Raji (cell line): ENCODE measurements at regions not wholly inside any gene's neighbourhood (a gene's known extent, or its start where the extent isn't known, plus 50 kb on each side); places are given as distances from the start of the nearest gene placed in this dataset.

Experiments used
- POLR2A ChIP-seq: IDR thresholded peaks from 2 replicates; pipeline ENCODE4 v1.6.1; 2011; ENCODE audit warnings: low read depth, low read length, control low read depth; ENCODE audit not compliant: insufficient read depth

DNA sequence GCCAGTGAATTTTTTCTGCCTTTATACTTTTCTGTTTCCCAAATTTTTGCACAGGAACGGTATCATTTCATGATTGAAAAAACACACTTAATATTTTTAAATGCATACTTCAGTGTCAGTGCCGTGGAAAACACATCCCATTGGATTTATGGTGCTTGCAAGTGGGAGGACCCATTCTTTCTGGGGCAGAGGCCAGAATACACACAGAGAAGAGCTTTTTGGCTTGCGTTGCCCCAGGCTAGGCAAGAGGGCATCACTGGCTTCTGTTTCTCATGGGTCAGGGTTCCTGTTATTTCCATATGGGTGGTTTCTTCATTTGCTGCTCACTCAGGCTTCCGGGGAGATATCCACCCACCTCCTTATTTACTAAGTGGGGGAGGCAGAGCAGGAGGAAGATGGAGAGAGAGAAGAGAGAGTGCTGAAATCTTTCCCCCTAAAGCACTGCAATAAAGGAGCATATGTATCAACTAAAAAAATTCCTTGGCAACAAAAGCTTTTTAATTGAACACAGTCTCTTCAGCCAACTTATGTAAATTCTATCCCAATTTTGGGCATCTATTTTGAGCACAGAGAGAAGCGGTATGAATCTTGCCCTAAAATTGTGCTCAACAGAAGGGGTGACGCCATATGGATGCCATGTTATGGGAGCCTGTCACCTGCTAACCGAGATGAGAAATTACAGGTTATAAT lies 66.0 kb upstream of the KIRREL3 start:
- TF ChIP-seq POLR2A: no peak

DNA sequence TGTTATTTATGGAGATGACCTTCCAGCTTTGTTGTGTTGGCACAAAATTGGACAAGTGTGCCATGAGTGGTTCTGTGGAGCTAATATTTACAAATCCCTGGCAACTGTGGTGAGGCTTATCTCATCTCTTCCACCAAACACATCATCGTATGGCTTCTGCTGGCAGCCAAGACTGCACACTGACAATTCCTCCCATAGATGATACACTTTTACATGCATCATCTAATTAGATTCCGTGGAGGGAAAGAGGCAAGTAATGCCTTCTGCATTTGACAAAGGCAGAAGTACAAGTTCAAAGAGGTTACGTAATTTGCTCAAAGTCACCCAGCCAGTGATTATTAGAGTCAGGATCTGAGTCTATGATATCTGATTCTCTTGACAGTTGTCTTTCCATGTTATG lies 62.7 kb upstream of the KIRREL3 start:
- TF ChIP-seq POLR2A: no peak

DNA sequence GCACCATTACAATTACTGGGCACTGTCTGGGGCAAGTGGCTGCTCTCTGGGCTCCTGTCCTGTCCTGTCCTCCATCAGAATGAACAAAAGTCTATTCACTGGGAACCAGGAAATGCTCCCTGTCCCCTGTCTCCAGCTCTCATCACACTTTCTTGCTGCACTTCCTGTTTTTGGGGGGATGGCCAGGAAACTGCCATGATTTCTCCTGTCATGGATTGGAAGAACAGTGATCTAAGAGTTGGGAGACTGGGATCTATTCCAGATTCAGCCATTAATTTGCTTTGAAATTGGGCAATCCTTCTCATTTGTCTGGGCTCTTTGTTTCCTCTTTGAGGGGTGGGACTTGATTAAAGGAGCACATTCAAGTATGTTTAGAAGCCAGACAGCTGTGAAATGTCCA lies 61.4 kb upstream of the KIRREL3 start:
- no peak for TF ChIP-seq POLR2A

DNA sequence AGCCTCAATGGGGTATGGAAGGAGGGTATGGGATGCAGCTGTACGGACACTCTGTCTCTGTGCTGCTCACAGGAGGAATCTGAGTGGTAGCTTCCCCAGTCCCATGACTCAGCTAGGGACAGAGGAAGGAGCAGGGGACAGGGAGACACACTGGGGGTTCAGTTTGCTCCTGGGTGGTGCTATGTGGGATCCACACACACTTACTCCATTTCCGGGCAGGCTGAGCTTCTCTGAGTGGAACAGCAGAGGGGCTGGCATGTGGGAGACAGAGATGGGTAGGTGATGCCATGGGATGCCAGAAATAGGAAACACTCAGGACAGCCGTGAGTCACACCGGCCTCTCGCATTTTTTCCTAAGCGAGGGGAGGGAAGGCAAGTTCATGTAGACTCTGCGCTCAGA lies 59.2 kb upstream of the KIRREL3 start:
- no peak for TF ChIP-seq POLR2A

DNA sequence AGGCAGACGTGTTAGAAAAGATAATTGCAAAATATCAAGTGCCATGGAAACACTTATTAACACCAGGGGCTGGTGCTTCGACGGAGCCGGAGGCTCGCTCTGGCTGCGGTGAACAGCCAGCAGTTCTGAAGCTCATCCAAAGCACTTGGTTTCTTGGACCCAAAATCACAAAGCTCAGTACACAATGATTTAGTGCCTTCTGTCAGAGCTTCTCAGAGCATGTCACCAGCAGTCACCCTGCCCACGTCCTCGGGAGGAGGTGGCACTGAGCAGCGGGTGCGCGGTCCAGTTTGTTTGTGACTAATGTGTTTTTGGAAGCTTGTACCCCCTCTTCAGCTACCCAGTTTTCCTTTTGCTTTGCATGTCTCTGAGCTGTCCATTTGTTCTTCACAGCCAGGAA lies 58.7 kb upstream of the KIRREL3 start:
- TF ChIP-seq POLR2A: no peak

DNA sequence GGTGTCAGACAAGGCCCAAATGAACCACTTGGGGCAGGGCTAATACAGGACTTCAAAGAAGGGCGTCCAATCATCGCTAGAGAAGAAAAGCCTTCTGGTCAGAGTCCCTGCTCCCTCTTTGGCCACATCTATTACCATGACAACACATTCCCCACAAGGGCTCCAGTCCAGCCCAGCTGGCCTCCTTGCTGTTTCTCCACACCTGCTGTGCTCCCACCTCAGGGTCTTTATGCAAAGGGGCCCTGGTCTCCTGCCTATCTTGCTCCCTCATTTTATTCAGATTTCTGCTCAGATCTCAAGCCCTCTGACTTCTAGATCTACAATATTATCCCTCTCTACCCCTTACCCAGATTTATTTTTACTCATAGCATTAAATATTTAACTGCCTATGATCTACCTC lies 58.0 kb upstream of the KIRREL3 start:
- no peak for TF ChIP-seq POLR2A

DNA sequence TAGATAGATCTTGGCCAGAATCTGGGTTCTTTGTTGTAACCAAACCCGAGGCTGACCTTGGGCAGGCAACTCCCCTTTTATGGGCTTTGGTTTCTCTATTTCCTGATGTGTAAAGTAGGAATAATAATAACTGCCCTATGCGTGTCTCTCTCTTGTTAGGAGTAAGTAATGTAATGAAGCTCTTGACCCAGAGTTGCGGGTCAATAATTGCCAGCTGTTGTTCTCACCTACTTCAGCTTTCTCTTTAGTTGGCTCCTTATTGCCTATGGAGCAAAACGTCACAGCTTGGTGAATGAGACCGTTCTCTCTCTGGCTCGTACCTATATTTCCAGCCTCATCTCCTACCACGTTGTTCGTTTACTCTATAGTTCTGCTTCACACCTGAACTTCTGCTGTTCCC lies 56.6 kb upstream of the KIRREL3 start:
- TF ChIP-seq POLR2A: no peak

DNA sequence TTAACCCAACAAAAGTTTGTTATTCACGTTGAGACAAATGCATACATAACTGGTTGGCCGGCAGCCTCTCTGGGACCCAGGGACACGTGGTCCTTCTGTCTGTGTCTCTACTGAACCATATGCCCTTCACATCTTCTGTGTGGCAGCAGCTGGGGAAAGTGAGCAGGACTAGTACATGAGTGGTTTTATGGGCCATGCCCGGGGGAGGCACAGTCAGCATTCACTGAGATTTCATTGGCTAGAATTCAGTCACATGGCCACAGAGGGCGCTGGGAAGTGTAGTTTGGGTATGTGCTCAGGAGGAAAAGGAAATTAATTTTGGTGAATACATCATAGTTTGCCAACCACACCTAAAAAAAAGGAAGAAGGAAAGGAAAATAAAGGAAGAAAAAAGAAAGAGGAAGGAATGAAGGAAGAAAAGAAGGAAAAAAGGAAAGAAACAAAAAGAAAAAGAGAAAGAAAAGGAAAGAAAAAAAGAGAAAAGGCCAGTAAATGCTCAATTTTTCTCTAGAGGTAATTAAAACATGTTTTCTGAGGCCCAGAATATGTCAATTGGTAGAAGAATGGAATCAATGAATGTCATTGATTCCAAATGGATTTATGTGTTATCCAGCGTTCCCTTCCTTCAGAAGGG lies 55.9 kb upstream of the KIRREL3 start:
- no peak for TF ChIP-seq POLR2A

DNA sequence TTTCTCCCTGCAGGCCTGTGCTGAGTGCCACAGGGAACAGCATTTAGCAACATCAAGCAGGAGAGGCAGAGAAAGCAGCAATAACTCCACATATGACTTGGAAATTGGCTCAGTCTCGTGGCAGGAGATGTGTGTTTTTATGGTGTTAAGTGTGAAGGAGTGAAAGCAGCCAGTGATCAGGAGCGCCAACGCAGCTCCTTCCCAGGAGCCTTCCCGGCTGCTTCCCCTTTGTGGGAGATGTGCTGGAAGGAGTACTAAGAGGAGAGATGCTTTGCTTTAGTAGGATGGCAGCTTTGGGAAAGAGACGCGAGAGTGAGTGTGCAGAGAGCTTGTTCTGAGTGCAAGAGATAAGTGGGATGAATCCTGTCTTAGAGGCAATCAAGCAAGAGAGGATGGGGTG lies 54.7 kb upstream of the KIRREL3 start:
- no peak for TF ChIP-seq POLR2A

DNA sequence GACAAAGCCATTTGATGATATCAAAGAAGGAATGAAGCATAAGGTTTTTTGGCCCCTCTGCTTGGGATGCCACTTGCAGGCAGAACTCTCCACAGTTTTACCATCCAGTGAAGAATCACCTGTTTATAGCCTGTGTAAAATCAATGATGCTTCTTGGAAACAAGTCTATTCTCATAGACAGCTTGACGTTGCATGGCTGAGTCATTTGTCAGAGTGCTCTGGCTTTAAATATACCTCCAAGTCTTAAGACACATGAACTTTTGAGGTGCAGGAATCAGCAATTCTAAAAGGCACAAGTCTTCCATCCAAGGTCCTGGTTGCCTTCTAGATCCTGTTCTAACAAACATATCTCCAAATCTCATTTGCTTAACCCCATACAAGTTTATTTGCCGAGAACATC lies 53.6 kb upstream of the KIRREL3 start:
- no peak for TF ChIP-seq POLR2A

DNA sequence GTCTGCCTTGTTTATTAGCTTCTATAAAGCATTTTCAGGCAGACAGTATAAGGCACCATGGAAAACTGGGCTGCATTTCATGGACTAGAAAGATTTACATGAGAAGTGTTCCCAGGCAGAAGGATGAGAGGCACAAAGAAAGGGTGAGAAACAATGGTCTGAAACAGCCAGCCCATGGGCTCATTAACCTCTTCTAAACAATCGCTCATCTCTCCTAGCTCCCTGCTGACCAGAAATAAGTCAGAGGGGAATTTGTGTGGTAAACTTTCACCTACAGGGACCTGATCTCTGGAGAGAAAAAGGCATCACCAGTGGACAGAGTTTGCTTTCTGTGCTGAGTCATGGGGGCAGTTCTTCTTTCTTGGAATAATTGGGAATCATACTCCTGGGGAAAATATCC lies 51.8 kb upstream of the KIRREL3 start:
- TF ChIP-seq POLR2A: no peak
